ENCODE measurements at regions not wholly inside any gene's neighbourhood (a gene's known extent, or its start where the extent isn't known, plus 50 kb on each side); places are given as distances from the start of the nearest gene placed in this dataset.

- no peak for TF ChIP-seq SRSF3 (IDR thresholded peaks at IDR 0.05; ENCODE audit: insufficient read depth, low read length)
- TF ChIP-seq ELF4 (CRISPR knock-in tag; IDR thresholded peaks at IDR 0.05): no peak
- TF ChIP-seq KLF10 (CRISPR knock-in tag; IDR thresholded peaks at IDR 0.05): no peak
- TF ChIP-seq CTCF (IDR thresholded peaks at IDR 0.05 in 2 of 3, conservative IDR thresholded peaks at IDR 0.05 in 1 of 3; ENCODE audit: insufficient read depth in 2 of 3, low read depth in 1 of 3, low read length in 3 of 3): no peak
- TF ChIP-seq MECOM (CRISPR knock-in tag; IDR thresholded peaks at IDR 0.05): no peak
- no peak for TF ChIP-seq POLR2AphosphoS5 (IDR thresholded peaks at IDR 0.05; ENCODE audit: control insufficient read depth, insufficient read depth, low read depth, low read length)
- no peak for TF ChIP-seq MCM7 (IDR thresholded peaks at IDR 0.05)
- TF ChIP-seq FOS (IDR thresholded peaks at IDR 0.05; ENCODE audit: extremely low read depth, insufficient read length): no peak
- no peak for TF ChIP-seq ZNF830 (CRISPR knock-in tag; IDR thresholded peaks at IDR 0.05)
- no peak for TF ChIP-seq NR2C2 (CRISPR knock-in tag; IDR thresholded peaks at IDR 0.05)
- TF ChIP-seq NR2C2 (tag; IDR thresholded peaks at IDR 0.05): no peak
- no peak for TF ChIP-seq BHLHE40 (IDR thresholded peaks at IDR 0.05; ENCODE audit: low read length)
- TF ChIP-seq RBBP5 (IDR thresholded peaks at IDR 0.05; ENCODE audit: borderline replicate concordance, insufficient read depth, low read length, poor library complexity, severe bottlenecking): no peak
- no peak for TF ChIP-seq ZNF140 (CRISPR knock-in tag; IDR thresholded peaks at IDR 0.05)
- no peak for TF ChIP-seq ARID4B (CRISPR knock-in tag; IDR thresholded peaks at IDR 0.05)
These were observed 248.7 kb downstream of the TUSC7 start for GRCh38 chr3:116958291-116958690.

All from K562 (cell line).